ENCODE measurements at regions not wholly inside any gene's neighbourhood (a gene's known extent, or its start where the extent isn't known, plus 50 kb on each side); places are given as distances from the start of the nearest gene placed in this dataset.

- H2AFZ ChIP-seq, result no peak overlapping the region
Measured at GRCh38 chr2:129880971-129881370, 98.5 kb upstream of the RAB6C start.

GRCh38 chr2:129881786-129882396 lies 97.6 kb upstream of the RAB6C start:
- Histone ChIP-seq H3K9me3 (ENCODE audit: insufficient read depth, low read depth) (no peaks in the 10 kb centered on the region), H3K27me3 (ENCODE audit: insufficient read depth, low read depth) (peaks cover 31% of the 10 kb centered on the region), H3K9me2 (ENCODE audit: insufficient read depth) (no peaks in the 10 kb centered on the region), H3K4me1 (replicated peaks; ENCODE audit: insufficient read depth) (no peaks in the 10 kb centered on the region), H3K79me2 (ENCODE audit: low read depth) (no peaks in the 10 kb centered on the region), H3K4me3 (no peak overlapping the region), H4K20me1 (ENCODE audit: insufficient read depth) (no peaks in the 10 kb centered on the region), H3K27ac (no peak overlapping the region), H3K4me2 (no peak overlapping the region), H3K36me3 (ENCODE audit: low read depth) (no peaks in the 10 kb centered on the region), H2AFZ (no peak overlapping the region), H3F3A (ENCODE audit: insufficient read depth, low read depth) (no peaks in the 10 kb centered on the region)
- TF ChIP-seq EZH2 (IDR thresholded peaks at IDR 0.05; ENCODE audit: low read depth), result no peak
- no peak for TF ChIP-seq CTCF (conservative IDR thresholded peaks at IDR 0.05)
- DNase-seq, result no peak
- POLR2A ChIA-PET (ENCODE audit: unreplicated experiment), result no interaction called here
- CTCF ChIA-PET, result no interaction called here
- BruUV-seq (replicated peaks), result no TSS peak
- intact Hi-C loops (cut with micrococcal nuclease; ENCODE audit: unreplicated experiment), result no loop called here

More at GRCh38 chr2:129880971-129881370, 98.5 kb upstream of the RAB6C start:
- no peaks in the 10 kb centered on the region for H3F3A ChIP-seq (ENCODE audit: insufficient read depth, low read depth)
- H4K20me1 ChIP-seq (ENCODE audit: insufficient read depth), result no peaks in the 10 kb centered on the region
- no peaks in the 10 kb centered on the region for H3K79me2 ChIP-seq (ENCODE audit: low read depth)
- H3K9me2 ChIP-seq (ENCODE audit: insufficient read depth), result no peaks in the 10 kb centered on the region
- BruUV-seq (replicated peaks), result no TSS peak
- intact Hi-C loops (cut with micrococcal nuclease; ENCODE audit: unreplicated experiment), result no loop called here
- H3K4me3 ChIP-seq, result no peak overlapping the region
- H3K9me3 ChIP-seq (ENCODE audit: insufficient read depth, low read depth), result no peaks in the 10 kb centered on the region
- DNase-seq, result no peak
- H3K36me3 ChIP-seq (ENCODE audit: low read depth), result no peaks in the 10 kb centered on the region
- TF ChIP-seq EZH2 (IDR thresholded peaks at IDR 0.05; ENCODE audit: low read depth), result no peak
- TF ChIP-seq CTCF (conservative IDR thresholded peaks at IDR 0.05), result no peak
- H3K4me2 ChIP-seq, result no peak overlapping the region
- no peaks in the 10 kb centered on the region for H3K4me1 ChIP-seq (replicated peaks; ENCODE audit: insufficient read depth)
- ChIA-PET CTCF (no interaction called here), POLR2A (ENCODE audit: unreplicated experiment) (no interaction called here)
- H3K27ac ChIP-seq, result no peak overlapping the region
- H3K27me3 ChIP-seq (ENCODE audit: insufficient read depth, low read depth), result peaks cover 40% of the 10 kb centered on the region

- H3K4me2 ChIP-seq, result no peak overlapping the region
- CTCF ChIA-PET, result no interaction called here
- intact Hi-C loops (cut with micrococcal nuclease; ENCODE audit: unreplicated experiment), result no loop called here
- H4K20me1 ChIP-seq (ENCODE audit: insufficient read depth), result no peaks in the 10 kb centered on the region
- H3K79me2 ChIP-seq (ENCODE audit: low read depth), result no peaks in the 10 kb centered on the region
- peaks cover 26% of the 10 kb centered on the region for H3K27me3 ChIP-seq (ENCODE audit: insufficient read depth, low read depth)
- H3K4me3 ChIP-seq, result no peak overlapping the region
- H3K9me3 ChIP-seq (ENCODE audit: insufficient read depth, low read depth), result no peaks in the 10 kb centered on the region
- no peak overlapping the region for H3K27ac ChIP-seq
- H2AFZ ChIP-seq, result no peak overlapping the region
- POLR2A ChIA-PET (ENCODE audit: unreplicated experiment), result no interaction called here
- H3K9me2 ChIP-seq (ENCODE audit: insufficient read depth), result no peaks in the 10 kb centered on the region
- no peaks in the 10 kb centered on the region for H3F3A ChIP-seq (ENCODE audit: insufficient read depth, low read depth)
- no TSS peak for BruUV-seq (replicated peaks)
- TF ChIP-seq EZH2 (IDR thresholded peaks at IDR 0.05; ENCODE audit: low read depth) (no peak), CTCF (conservative IDR thresholded peaks at IDR 0.05) (no peak)
- no peaks in the 10 kb centered on the region for H3K36me3 ChIP-seq (ENCODE audit: low read depth)
- DNase-seq, result no peak
- H3K4me1 ChIP-seq (replicated peaks; ENCODE audit: insufficient read depth), result no peaks in the 10 kb centered on the region
Measured at GRCh38 chr2:129882476-129882875, 97.0 kb upstream of the RAB6C start.
